GM19025 (cell line): ENCODE measurements at regions not wholly inside any gene's neighbourhood (a gene's known extent, or its start where the extent isn't known, plus 50 kb on each side); places are given as distances from the start of the nearest gene placed in this dataset.

ENCODE experiments used
- ATAC-seq: cut with Tn5 transposase; IDR thresholded peaks from one replicate; pipeline ENCODE4 v1.9.1; 2021; ENCODE audit warnings: mild to moderate bottlenecking, low read depth, moderate library complexity; ENCODE audit not compliant: unreplicated experiment

- no peak for ATAC-seq
Observed at GRCh38 chr9:80147866-80148265, 576.1 kb downstream of the TLE4 start.

DNA sequence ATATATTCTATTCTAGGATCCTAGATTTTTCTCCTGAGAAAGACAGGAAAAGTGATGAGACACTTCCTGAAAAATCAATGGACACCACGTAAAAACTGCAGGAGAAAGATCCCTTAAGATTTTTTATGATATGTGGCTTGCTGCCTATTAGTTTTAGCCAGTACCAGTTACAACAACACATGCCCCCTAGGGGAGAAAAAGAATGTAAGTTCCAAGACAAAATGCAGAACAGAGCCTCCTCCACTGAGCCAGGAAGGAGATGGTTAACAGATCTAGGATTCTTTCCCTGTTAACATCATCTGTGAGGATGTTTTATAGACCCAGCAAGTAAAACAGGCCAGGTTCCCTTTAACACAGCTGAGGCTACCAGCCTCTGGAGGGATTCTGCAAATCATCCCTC is 574.7 kb downstream of the TLE4 start:
- no peak for ATAC-seq

- no peak for ATAC-seq
Observed at GRCh38 chr9:80144856-80145255, 573.1 kb downstream of the TLE4 start.

- ATAC-seq, result no peak
Observed at GRCh38 chr9:80144406-80144805, 572.6 kb downstream of the TLE4 start.

GRCh38 chr9:80143899-80144298 is 572.1 kb downstream of the TLE4 start:
- no peak for ATAC-seq

GRCh38 chr9:80134487-80134886 is 562.7 kb downstream of the TLE4 start:
- ATAC-seq, result no peak

DNA sequence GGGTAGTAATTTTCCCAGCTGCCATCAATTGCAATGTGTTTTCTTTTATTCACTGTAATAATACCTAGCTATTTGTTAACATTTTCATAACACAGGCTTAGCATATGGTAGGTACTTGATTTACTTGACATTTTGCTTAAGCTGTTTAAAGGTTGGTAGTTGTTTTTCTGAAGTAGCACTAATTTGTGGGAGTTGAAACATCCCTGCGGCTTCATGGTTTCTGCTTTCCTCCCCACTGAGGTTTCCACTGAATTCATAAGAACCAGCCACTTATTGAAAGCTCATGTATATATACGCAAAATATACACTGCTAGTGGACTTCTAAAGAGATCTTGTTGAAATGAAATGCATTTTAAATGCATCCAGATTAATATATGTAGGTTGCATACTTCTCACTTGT is 559.9 kb downstream of the TLE4 start:
- no peak for ATAC-seq

DNA sequence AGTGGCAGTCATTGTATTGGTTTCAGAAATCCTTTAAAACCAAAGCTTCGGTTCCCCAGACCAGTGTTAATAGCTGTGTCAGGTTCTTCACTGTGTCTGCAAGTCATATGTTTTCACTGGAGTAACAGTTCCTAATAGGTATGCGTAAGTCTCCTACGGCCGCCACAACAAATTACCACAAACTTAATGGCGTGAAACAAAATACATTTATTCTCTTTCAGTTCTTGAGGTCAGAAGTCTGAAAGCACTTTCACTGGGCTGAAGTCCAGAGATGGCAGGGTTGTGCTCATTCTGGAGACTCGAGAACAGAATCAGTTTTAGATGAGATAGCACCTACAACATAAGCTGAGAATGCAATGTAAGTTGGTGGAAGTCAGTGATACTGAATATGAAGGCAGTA is 556.2 kb downstream of the TLE4 start:
- ATAC-seq, result no peak

- no peak for ATAC-seq
Observed at GRCh38 chr9:80125731-80126264, 554.0 kb downstream of the TLE4 start.

GRCh38 chr9:80117031-80117430 is 545.3 kb downstream of the TLE4 start:
- no peak for ATAC-seq

- no peak for ATAC-seq
Observed at GRCh38 chr9:80114241-80114640, 542.5 kb downstream of the TLE4 start.

GRCh38 chr9:80107931-80108660 is 536.3 kb downstream of the TLE4 start:
- no peak for ATAC-seq

DNA sequence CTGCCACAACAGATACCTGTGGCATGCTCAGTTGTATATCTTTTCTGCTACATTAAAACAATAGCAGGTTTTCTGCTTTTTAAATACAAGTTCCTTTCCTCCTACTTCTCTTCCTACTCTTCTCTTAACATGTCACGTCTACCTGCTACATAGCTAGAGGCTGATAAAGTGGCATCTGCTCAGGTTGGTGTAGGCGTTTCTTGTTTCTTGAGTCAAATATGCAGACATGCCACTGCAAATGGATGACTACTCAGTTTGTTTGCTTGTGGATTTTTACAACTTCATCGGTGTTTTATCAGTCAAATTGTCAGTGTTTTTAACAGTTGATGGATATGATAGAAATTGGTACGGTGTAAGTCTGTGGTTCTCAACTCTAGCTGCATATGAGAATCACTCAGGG is 525.7 kb downstream of the TLE4 start:
- no peak for ATAC-seq

GRCh38 chr9:80094176-80094771 is 522.5 kb downstream of the TLE4 start:
- no peak for ATAC-seq

GRCh38 chr9:80093695-80094094 is 521.9 kb downstream of the TLE4 start:
- no peak for ATAC-seq

DNA sequence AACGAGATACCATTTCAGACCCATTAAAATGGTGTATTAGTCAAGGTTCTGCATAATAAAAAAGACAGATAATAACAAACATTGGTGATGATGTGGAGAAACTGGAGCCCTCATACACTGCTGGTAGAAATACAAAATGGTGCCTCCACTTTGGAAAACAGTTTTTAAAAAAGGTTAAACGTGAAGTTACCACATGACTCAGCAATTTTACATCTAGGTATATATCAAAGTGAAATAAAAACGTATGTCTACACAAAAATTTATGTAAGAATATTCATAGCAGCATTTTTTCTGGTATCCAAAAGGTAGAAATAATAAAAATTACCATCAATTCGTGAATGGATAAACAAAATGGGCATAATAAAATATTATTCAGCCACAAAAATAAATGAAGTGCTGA is 519.8 kb downstream of the TLE4 start:
- no peak for ATAC-seq

GRCh38 chr9:80090317-80090716 is 518.6 kb downstream of the TLE4 start:
- no peak for ATAC-seq

GRCh38 chr9:80086822-80087345 is 515.1 kb downstream of the TLE4 start:
- no peak for ATAC-seq

DNA sequence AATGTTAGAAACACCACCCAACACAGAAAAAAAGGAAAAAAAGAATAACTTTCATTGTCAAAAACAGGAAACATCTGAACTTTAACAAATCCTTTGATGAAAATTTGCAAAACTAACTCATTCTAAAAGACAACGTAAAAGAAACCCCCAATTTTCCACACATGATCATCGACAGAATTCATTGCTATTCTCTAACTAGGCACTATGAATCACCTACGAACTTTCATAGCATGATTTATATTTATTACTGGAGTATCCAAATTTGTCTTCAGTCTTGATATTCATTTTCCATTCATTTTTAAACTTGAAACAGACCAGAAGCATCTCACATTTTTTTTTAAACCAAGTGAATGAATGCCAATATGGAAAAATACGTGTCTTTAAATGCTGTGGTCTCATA is 514.6 kb downstream of the TLE4 start:
- ATAC-seq, result no peak

DNA sequence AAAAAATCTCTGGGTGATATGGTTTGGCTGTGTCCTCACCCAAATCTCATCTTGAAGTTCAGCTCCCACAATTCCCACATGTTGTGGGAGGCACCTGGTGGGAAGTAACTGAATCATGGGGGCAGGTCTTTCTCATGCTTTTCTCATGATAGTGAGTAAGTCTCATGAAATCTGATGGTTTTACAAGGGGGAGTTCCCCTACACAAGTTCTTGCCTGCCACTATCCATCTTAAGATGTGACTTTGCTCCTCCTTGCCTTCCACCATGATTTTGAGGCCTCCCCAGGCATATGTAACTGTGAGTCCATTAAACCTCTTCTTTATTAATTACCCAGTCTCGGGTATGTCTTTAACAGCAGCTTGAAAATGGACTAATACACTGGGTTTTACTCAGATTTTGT is 513.9 kb downstream of the TLE4 start:
- ATAC-seq, result no peak

GRCh38 chr9:80082213-80082612 is 510.4 kb downstream of the TLE4 start:
- ATAC-seq, result no peak

- no peak for ATAC-seq
Observed at GRCh38 chr9:80078826-80079225, 507.1 kb downstream of the TLE4 start.
